T-helper 17 cell (primary cell): ENCODE measurements at regions not wholly inside any gene's neighbourhood (a gene's known extent, or its start where the extent isn't known, plus 50 kb on each side); places are given as distances from the start of the nearest gene placed in this dataset.
"Not testable (repeated sequence)": the region's sequence is repeated elsewhere in the genome, so short reads cannot be mapped to it uniquely, and the experiment has no call there.

Experiments used
- ATAC-seq: fragments of 150-1000 bp; cut with Tn5 transposase; 2 replicates; pipeline ENCODE4 v1.10.0; 2021; ENCODE audit warnings: mild to moderate bottlenecking, moderate library complexity
- DNase-seq, 3 donors: peaks; one replicate each; pipeline versions ENCODE4 v3.0.0 to v3.0.0-alpha.2; 2020 to 2021
- H3K9me3 ChIP-seq: one replicate; pipeline ENCODE4 v1.7.0; 2013; ENCODE audit warnings: low read length, mild to moderate bottlenecking; ENCODE audit not compliant: control insufficient read depth, poor library complexity, severe bottlenecking
- H3K27ac Mint-ChIP-seq: one replicate; pipeline ENCODE4 v1.8.0; 2022; ENCODE audit warnings: mild to moderate bottlenecking, moderate library complexity, mixed read lengths
- H3K27me3 Mint-ChIP-seq: one replicate; pipeline ENCODE4 v1.8.0; 2022; ENCODE audit warnings: mixed read lengths
- H3K36me3 Mint-ChIP-seq: one replicate; pipeline ENCODE4 v1.8.0; 2022; ENCODE audit warnings: low read depth, mixed read lengths
- H3K4me1 Mint-ChIP-seq: one replicate; pipeline ENCODE4 v1.8.0; 2022; ENCODE audit warnings: mild to moderate bottlenecking, mixed read lengths
- H3K4me3 Mint-ChIP-seq: one replicate; pipeline ENCODE4 v1.8.0; 2022; ENCODE audit warnings: mild to moderate bottlenecking, moderate library complexity, mixed read lengths

GRCh38 chr20:22848364-22848763 lies 186.7 kb upstream of the SSTR4 start:
- no peaks in the 10 kb centered on the region for H3K36me3 Mint-ChIP-seq
- DNase-seq: no peak
- no peak overlapping the region for H3K4me3 Mint-ChIP-seq
- H3K4me1 Mint-ChIP-seq: no peaks in the 10 kb centered on the region
- ATAC-seq: no peak
- H3K27ac Mint-ChIP-seq: no peak overlapping the region
- H3K27me3 Mint-ChIP-seq: no peaks in the 10 kb centered on the region
- no peaks in the 10 kb centered on the region for H3K9me3 ChIP-seq

GRCh38 chr20:22851679-22852346 lies 183.3 kb upstream of the SSTR4 start:
- not testable (repeated sequence) for DNase-seq, ATAC-seq

GRCh38 chr20:22861231-22861980 lies 173.7 kb upstream of the SSTR4 start:
- Mint-ChIP-seq H3K4me3 (no peak overlapping the region), H3K27me3 (no peaks in the 10 kb centered on the region), H3K36me3 (no peaks in the 10 kb centered on the region), H3K4me1 (no peaks in the 10 kb centered on the region), H3K27ac (no peak overlapping the region)
- no peaks in the 10 kb centered on the region for H3K9me3 ChIP-seq
- no peak for ATAC-seq
- no peak for DNase-seq

More at GRCh38 chr20:22851679-22852346, 183.3 kb upstream of the SSTR4 start:
- not testable (repeated sequence) for H3K27me3 Mint-ChIP-seq, H3K4me1 Mint-ChIP-seq, H3K9me3 ChIP-seq, H3K36me3 Mint-ChIP-seq, H3K27ac Mint-ChIP-seq, H3K4me3 Mint-ChIP-seq

- no peaks in the 10 kb centered on the region for H3K4me1 Mint-ChIP-seq
- no peaks in the 10 kb centered on the region for H3K36me3 Mint-ChIP-seq
- no peak overlapping the region for H3K4me3 Mint-ChIP-seq
- ATAC-seq (no peak), DNase-seq (no peak)
- H3K9me3 ChIP-seq: no peaks in the 10 kb centered on the region
- H3K27ac Mint-ChIP-seq: no peak overlapping the region
- H3K27me3 Mint-ChIP-seq: no peaks in the 10 kb centered on the region
Observed at GRCh38 chr20:22861990-22862389, 173.1 kb upstream of the SSTR4 start.

GRCh38 chr20:22862671-22863230 lies 172.4 kb upstream of the SSTR4 start:
- Mint-ChIP-seq H3K36me3 (no peaks in the 10 kb centered on the region), H3K27me3 (no peaks in the 10 kb centered on the region), H3K4me3 (no peak overlapping the region), H3K4me1 (no peaks in the 10 kb centered on the region), H3K27ac (no peak overlapping the region)
- DNase-seq: no peak
- H3K9me3 ChIP-seq: no peaks in the 10 kb centered on the region
- ATAC-seq: no peak

- DNase-seq: no peak
- no peaks in the 10 kb centered on the region for H3K4me1 Mint-ChIP-seq
- H3K27me3 Mint-ChIP-seq: no peaks in the 10 kb centered on the region
- no peaks in the 10 kb centered on the region for H3K36me3 Mint-ChIP-seq
- ATAC-seq: no peak
- H3K27ac Mint-ChIP-seq: no peak overlapping the region
- H3K9me3 ChIP-seq: no peaks in the 10 kb centered on the region
- no peak overlapping the region for H3K4me3 Mint-ChIP-seq
Observed at GRCh38 chr20:22863826-22864225, 171.3 kb upstream of the SSTR4 start.

- H3K4me3 Mint-ChIP-seq: no peak overlapping the region
- no peaks in the 10 kb centered on the region for H3K36me3 Mint-ChIP-seq
- H3K27ac Mint-ChIP-seq: no peak overlapping the region
- no peak for DNase-seq
- no peaks in the 10 kb centered on the region for H3K9me3 ChIP-seq
- H3K4me1 Mint-ChIP-seq: no peaks in the 10 kb centered on the region
- ATAC-seq: no peak
- H3K27me3 Mint-ChIP-seq: no peaks in the 10 kb centered on the region
Observed at GRCh38 chr20:22866812-22867341, 168.2 kb upstream of the SSTR4 start.

- no peaks in the 10 kb centered on the region for H3K9me3 ChIP-seq
- ATAC-seq (no peak), DNase-seq (no peak)
- Mint-ChIP-seq H3K4me3 (no peak overlapping the region), H3K27ac (no peak overlapping the region), H3K36me3 (no peaks in the 10 kb centered on the region), H3K4me1 (no peaks in the 10 kb centered on the region), H3K27me3 (no peaks in the 10 kb centered on the region)
Observed at GRCh38 chr20:22878166-22878565, 156.9 kb upstream of the SSTR4 start.

GRCh38 chr20:22880277-22880676 lies 154.8 kb upstream of the SSTR4 start:
- DNase-seq (no peak), ATAC-seq (no peak)
- Mint-ChIP-seq H3K27me3 (no peaks in the 10 kb centered on the region), H3K4me1 (no peaks in the 10 kb centered on the region), H3K36me3 (no peaks in the 10 kb centered on the region), H3K4me3 (no peak overlapping the region), H3K27ac (no peak overlapping the region)
- H3K9me3 ChIP-seq: no peaks in the 10 kb centered on the region

GRCh38 chr20:22887796-22888195 lies 147.3 kb upstream of the SSTR4 start:
- Mint-ChIP-seq H3K27ac (no peak overlapping the region), H3K4me3 (no peak overlapping the region), H3K4me1 (no peaks in the 10 kb centered on the region), H3K27me3 (no peaks in the 10 kb centered on the region), H3K36me3 (no peaks in the 10 kb centered on the region)
- DNase-seq: no peak
- ATAC-seq: no peak
- H3K9me3 ChIP-seq: no peaks in the 10 kb centered on the region

GRCh38 chr20:22890594-22891300 lies 144.4 kb upstream of the SSTR4 start:
- Mint-ChIP-seq H3K27me3 (peaks cover 5% of the 10 kb centered on the region), H3K4me1 (no peaks in the 10 kb centered on the region), H3K4me3 (no peak overlapping the region), H3K36me3 (no peaks in the 10 kb centered on the region), H3K27ac (no peak overlapping the region)
- no peak for ATAC-seq
- H3K9me3 ChIP-seq: no peaks in the 10 kb centered on the region
- no peak for DNase-seq

GRCh38 chr20:22901164-22901563 lies 133.9 kb upstream of the SSTR4 start:
- Mint-ChIP-seq H3K4me1 (no peaks in the 10 kb centered on the region), H3K36me3 (no peaks in the 10 kb centered on the region), H3K4me3 (no peak overlapping the region), H3K27ac (no peak overlapping the region), H3K27me3 (no peaks in the 10 kb centered on the region)
- ATAC-seq (no peak), DNase-seq (no peak)
- H3K9me3 ChIP-seq: no peaks in the 10 kb centered on the region

- no peak overlapping the region for H3K27ac Mint-ChIP-seq
- H3K9me3 ChIP-seq: no peaks in the 10 kb centered on the region
- ATAC-seq (no peak), DNase-seq (no peak)
- no peaks in the 10 kb centered on the region for H3K27me3 Mint-ChIP-seq
- H3K36me3 Mint-ChIP-seq: no peaks in the 10 kb centered on the region
- no peaks in the 10 kb centered on the region for H3K4me1 Mint-ChIP-seq
- H3K4me3 Mint-ChIP-seq: no peak overlapping the region
Observed at GRCh38 chr20:22901921-22902320, 133.2 kb upstream of the SSTR4 start.
